ENCODE measurements at regions not wholly inside any gene's neighbourhood (a gene's known extent, or its start where the extent isn't known, plus 50 kb on each side); places are given as distances from the start of the nearest gene placed in this dataset.

- CTCF ChIA-PET (ENCODE audit: unreplicated experiment), result no interaction called here
- intact Hi-C loops (cut with micrococcal nuclease; ENCODE audit: unreplicated experiment), result no loop called here
- Histone ChIP-seq H3K9me3 (ENCODE audit: low read length) (no peaks in the 10 kb centered on the region), H3K4me3 (ENCODE audit: low read depth, low read length, poor library complexity, severe bottlenecking) (no peak overlapping the region), H3K36me3 (ENCODE audit: insufficient read depth, low read length) (no peaks in the 10 kb centered on the region), H4K20me1 (ENCODE audit: insufficient read depth, low read length) (no peaks in the 10 kb centered on the region), H3K9me2 (ENCODE audit: insufficient read depth, low read length) (no peaks in the 10 kb centered on the region), H2AFZ (ENCODE audit: low read length) (no peak overlapping the region), H3K79me2 (ENCODE audit: insufficient read depth, low read depth, low read length) (no peaks in the 10 kb centered on the region), H3K4me1 (ENCODE audit: insufficient read depth, low read length, poor library complexity, severe bottlenecking) (no peaks in the 10 kb centered on the region), H3K4me2 (ENCODE audit: low read length) (no peak overlapping the region), H3K27ac (ENCODE audit: low read depth, low read length, poor library complexity, severe bottlenecking) (no peak overlapping the region)
- BruUV-seq (replicated peaks), result no TSS peak
- POLR2A ChIA-PET, result no interaction called here
- TF ChIP-seq CTCF (conservative IDR thresholded peaks at IDR 0.05; ENCODE audit: low read length) (no peak), EZH2phosphoT487 (IDR thresholded peaks at IDR 0.05; ENCODE audit: borderline replicate concordance, low read depth, low read length) (no peak)
- DNase-seq (ENCODE audit: low spot score), result no peak
These were observed 1083.2 kb downstream of the ROBO2 start for GRCh38 chr3:78123058-78123457.

GRCh38 chr3:78129707-78130106 lies 1089.8 kb downstream of the ROBO2 start:
- no peak for DNase-seq (ENCODE audit: low spot score)
- H3K36me3 ChIP-seq (ENCODE audit: insufficient read depth, low read length), result no peaks in the 10 kb centered on the region
- H3K4me3 ChIP-seq (ENCODE audit: low read depth, low read length, poor library complexity, severe bottlenecking), result no peak overlapping the region
- H3K9me2 ChIP-seq (ENCODE audit: insufficient read depth, low read length), result no peaks in the 10 kb centered on the region
- no peaks in the 10 kb centered on the region for H3K9me3 ChIP-seq (ENCODE audit: low read length)
- no peaks in the 10 kb centered on the region for H4K20me1 ChIP-seq (ENCODE audit: insufficient read depth, low read length)
- H3K79me2 ChIP-seq (ENCODE audit: insufficient read depth, low read depth, low read length), result no peaks in the 10 kb centered on the region
- H3K4me2 ChIP-seq (ENCODE audit: low read length), result no peak overlapping the region
- intact Hi-C loops (cut with micrococcal nuclease; ENCODE audit: unreplicated experiment), result no loop called here
- no peak overlapping the region for H2AFZ ChIP-seq (ENCODE audit: low read length)
- H3K4me1 ChIP-seq (ENCODE audit: insufficient read depth, low read length, poor library complexity, severe bottlenecking), result no peaks in the 10 kb centered on the region
- POLR2A ChIA-PET, result no interaction called here
- no TSS peak for BruUV-seq (replicated peaks)
- CTCF ChIA-PET (ENCODE audit: unreplicated experiment), result no interaction called here
- no peak overlapping the region for H3K27ac ChIP-seq (ENCODE audit: low read depth, low read length, poor library complexity, severe bottlenecking)
- no peak for TF ChIP-seq CTCF (conservative IDR thresholded peaks at IDR 0.05; ENCODE audit: low read length)
- no peak for TF ChIP-seq EZH2phosphoT487 (IDR thresholded peaks at IDR 0.05; ENCODE audit: borderline replicate concordance, low read depth, low read length)

GRCh38 chr3:78130741-78131290 lies 1090.9 kb downstream of the ROBO2 start:
- no peaks in the 10 kb centered on the region for H3K36me3 ChIP-seq (ENCODE audit: insufficient read depth, low read length)
- no peak overlapping the region for H3K4me2 ChIP-seq (ENCODE audit: low read length)
- no peaks in the 10 kb centered on the region for H3K4me1 ChIP-seq (ENCODE audit: insufficient read depth, low read length, poor library complexity, severe bottlenecking)
- no peaks in the 10 kb centered on the region for H3K9me2 ChIP-seq (ENCODE audit: insufficient read depth, low read length)
- H3K79me2 ChIP-seq (ENCODE audit: insufficient read depth, low read depth, low read length), result no peaks in the 10 kb centered on the region
- H3K27ac ChIP-seq (ENCODE audit: low read depth, low read length, poor library complexity, severe bottlenecking), result no peak overlapping the region
- no peak overlapping the region for H2AFZ ChIP-seq (ENCODE audit: low read length)
- H3K4me3 ChIP-seq (ENCODE audit: low read depth, low read length, poor library complexity, severe bottlenecking), result no peak overlapping the region
- intact Hi-C loops (cut with micrococcal nuclease; ENCODE audit: unreplicated experiment), result no loop called here
- ChIA-PET POLR2A (interaction anchor here (0.5 to 0.7 kb wide), 2 partner anchors 12 to 248 kb away, joined by 3 read pairs; no protein-coding TSS in a partner anchor), CTCF (ENCODE audit: unreplicated experiment) (no interaction called here)
- no peak for DNase-seq (ENCODE audit: low spot score)
- TF ChIP-seq EZH2phosphoT487 (IDR thresholded peaks at IDR 0.05; ENCODE audit: borderline replicate concordance, low read depth, low read length) (no peak), CTCF (conservative IDR thresholded peaks at IDR 0.05; ENCODE audit: low read length) (no peak)
- BruUV-seq (replicated peaks), result no TSS peak
- no peaks in the 10 kb centered on the region for H3K9me3 ChIP-seq (ENCODE audit: low read length)
- H4K20me1 ChIP-seq (ENCODE audit: insufficient read depth, low read length), result no peaks in the 10 kb centered on the region
